ENCODE measurements at regions not wholly inside any gene's neighbourhood (a gene's known extent, or its start where the extent isn't known, plus 50 kb on each side); places are given as distances from the start of the nearest gene placed in this dataset.

DNA sequence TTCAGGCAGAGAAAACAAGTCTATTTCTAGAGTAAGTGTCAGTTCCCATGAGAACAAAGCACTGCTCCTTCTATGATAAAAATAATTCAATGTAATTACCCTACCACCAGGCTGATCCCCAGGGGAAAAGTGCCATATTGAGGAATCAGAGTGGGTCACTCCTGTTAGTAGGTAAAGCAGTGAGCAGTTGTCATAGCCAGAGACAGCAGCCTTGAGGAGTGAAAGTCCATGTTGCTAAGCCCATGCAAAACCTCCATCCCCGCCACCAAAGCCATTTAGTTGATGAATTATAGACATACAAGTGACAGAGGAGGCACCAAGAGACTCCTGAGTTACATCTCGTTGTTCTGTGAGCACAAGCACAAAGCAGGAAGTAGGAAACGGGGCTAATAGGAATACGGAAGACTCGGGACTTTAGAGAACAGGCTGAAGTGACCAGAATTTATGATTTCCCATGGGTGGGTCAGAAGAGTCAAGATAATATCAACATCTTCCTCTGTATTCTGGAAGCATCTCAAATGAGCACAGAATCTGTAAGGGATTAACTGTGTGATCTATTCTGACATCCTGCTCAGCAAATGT is 197.9 kb downstream of the MAFB start:
- no peak for TF ChIP-seq CTCF (IDR thresholded peaks at IDR 0.05)
- TF ChIP-seq POLR2A (IDR thresholded peaks at IDR 0.05), result no peak

Data from body of pancreas (tissue), 4 donors.